ENCODE measurements at regions not wholly inside any gene's neighbourhood (a gene's known extent, or its start where the extent isn't known, plus 50 kb on each side); places are given as distances from the start of the nearest gene placed in this dataset.

DNA sequence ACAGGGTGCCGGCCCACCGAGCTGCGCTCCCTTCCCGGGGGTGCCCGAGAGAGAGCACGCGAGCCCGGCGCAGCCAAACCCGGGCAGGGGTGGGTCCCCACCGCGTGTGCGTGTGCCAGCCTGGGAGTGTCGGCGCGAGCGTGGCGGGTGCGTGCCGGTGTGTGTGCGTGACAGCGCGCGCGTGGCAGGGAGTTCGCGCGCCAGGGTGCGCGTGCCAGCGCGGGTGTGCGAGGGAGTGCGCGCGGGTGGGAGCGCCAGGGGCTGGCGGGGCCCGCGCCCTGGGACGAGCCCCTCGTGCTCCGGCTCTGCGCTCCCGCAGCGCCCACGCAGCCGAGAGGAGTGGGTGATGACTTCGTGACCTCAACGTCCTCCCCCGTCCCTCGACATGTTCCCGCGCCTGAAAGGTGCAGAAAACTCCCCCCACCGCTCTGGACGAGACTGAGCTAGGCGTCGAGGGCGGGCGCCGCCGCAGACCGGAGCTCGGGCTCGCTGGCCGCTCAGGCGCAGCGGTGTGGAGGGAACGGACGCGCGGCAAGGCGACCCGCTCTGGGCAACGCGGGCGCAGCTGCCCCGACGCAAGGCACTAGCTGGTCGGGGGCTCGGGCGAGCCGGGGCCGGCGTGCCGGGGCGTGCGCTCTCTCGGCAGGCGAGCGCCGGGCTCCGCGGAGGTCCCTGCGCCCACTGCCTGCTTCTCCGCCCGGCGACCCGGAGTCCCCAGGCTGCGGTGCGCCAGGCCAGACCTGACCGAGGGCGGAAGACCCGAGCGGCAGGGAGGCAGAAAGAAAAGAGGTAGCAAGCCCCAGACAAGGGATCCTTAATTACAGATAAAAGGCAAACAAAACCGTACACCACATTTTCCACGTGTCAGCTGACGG lies 582.8 kb downstream of the ZEB2 start:
- peaks cover 45 to 53% of the 10 kb centered on the region in 2 experiments for H3K4me1 Mint-ChIP-seq
- H4K20me1 ChIP-seq (ENCODE audit: control insufficient read depth, insufficient read depth, insufficient read length) = no peaks in the 10 kb centered on the region
- H4K91ac ChIP-seq (ENCODE audit: insufficient read length, low read depth, low read length) = no peak overlapping the region
- WGBS (ENCODE audit: extremely low coverage, insufficient read length, low lambda C conversion rate) = no CpG with 5 or more reads among the region's 108 CpGs
- peak; percentile 57 for DNase-seq
- no peaks in the 10 kb centered on the region for H3K9me3 Mint-ChIP-seq
- H3K9ac ChIP-seq (ENCODE audit: extremely low read depth, insufficient read length, low read length) = peak overlapping the region; percentile 34
- no peak overlapping the region for H2BK120ac ChIP-seq (ENCODE audit: low read depth, low read length, poor library complexity, severe bottlenecking)
- H3K4ac ChIP-seq (ENCODE audit: low read depth, low read length) = no peak overlapping the region
- no peaks in the 10 kb centered on the region for H3K79me1 ChIP-seq (ENCODE audit: insufficient read depth, low read depth, low read length, poor library complexity, severe bottlenecking)
- H2BK20ac ChIP-seq (ENCODE audit: low read depth, low read length, poor library complexity, severe bottlenecking) = peak overlapping the region; percentile 12
- H2AFZ ChIP-seq (ENCODE audit: low read length) = no peak overlapping the region
- peak overlapping the region; percentile 81 for H3K18ac ChIP-seq (ENCODE audit: insufficient read length, low read depth, low read length)
- TF ChIP-seq CTCF (conservative IDR thresholded peaks at IDR 0.05) = no peak
- no peaks in the 10 kb centered on the region for H3K9me3 ChIP-seq (ENCODE audit: control insufficient read depth, low read depth, low read length)
- H3T11ph ChIP-seq (ENCODE audit: low read length) = no peak overlapping the region
- no peak overlapping the region for H2BK12ac ChIP-seq (ENCODE audit: insufficient read length, low read depth, low read length)
- H3K79me2 ChIP-seq (ENCODE audit: insufficient read depth, low read length) = no peaks in the 10 kb centered on the region
- peak overlapping the region; percentile 74 for H3K14ac ChIP-seq (ENCODE audit: insufficient read depth, low read length)
- peaks cover 13% of the 10 kb centered on the region for H3K23me2 ChIP-seq (ENCODE audit: insufficient read length, low read depth, low read length, poor library complexity, severe bottlenecking)
- no peak overlapping the region for H4K8ac ChIP-seq (replicated peaks; ENCODE audit: insufficient read length, low read depth, low read length)
- no peak overlapping the region for H2BK5ac ChIP-seq (ENCODE audit: insufficient read length, low read length)
- no peak overlapping the region for H3K27ac Mint-ChIP-seq
- H3K23ac ChIP-seq (ENCODE audit: insufficient read length, low read depth, low read length) = no peak overlapping the region
- no peak overlapping the region; the same call in 1 of the 2 replicates for H2BK15ac ChIP-seq (ENCODE audit: low read depth, low read length)
- peak overlapping the region; percentile 55 to 78 for H3K4me3 Mint-ChIP-seq
- no peak overlapping the region for H3K56ac ChIP-seq (ENCODE audit: insufficient read length, low read depth, low read length)
- H2AK5ac ChIP-seq (ENCODE audit: insufficient read length, low read length) = no peak overlapping the region
- peaks cover 9% of the 10 kb centered on the region; the same call in 1 of the 2 replicates for H3K27me3 ChIP-seq (ENCODE audit: insufficient read depth, low read length)
- peak overlapping the region; percentile 71 for H3K4me2 ChIP-seq (ENCODE audit: insufficient read depth, insufficient read length, low read length)
- H3K4me1 ChIP-seq (ENCODE audit: insufficient read depth, low read length) = peaks cover 5% of the 10 kb centered on the region; the same call in 1 of the 2 replicates
- no peak overlapping the region for H4K5ac ChIP-seq (ENCODE audit: insufficient read length, low read depth, low read length)
- no peaks in the 10 kb centered on the region for H3K36me3 Mint-ChIP-seq (ENCODE audit: insufficient read depth in 1 of 3, low read depth in 3 of 3)
- peaks cover 31% of the 10 kb centered on the region for H3K27me3 Mint-ChIP-seq (ENCODE audit: low read depth)
- H3K27ac ChIP-seq (ENCODE audit: insufficient read length, low read depth, low read length) = no peak overlapping the region

All from H9 (cell line).